Kidney epithelial cell (primary cell): ENCODE measurements at regions not wholly inside any gene's neighbourhood (a gene's known extent, or its start where the extent isn't known, plus 50 kb on each side); places are given as distances from the start of the nearest gene placed in this dataset.
"Not testable (repeated sequence)": the region's sequence is repeated elsewhere in the genome, so short reads cannot be mapped to it uniquely, and the experiment has no call there.

Source experiments
- DNase-seq: peaks from one replicate; pipeline ENCODE4 v3.0.0-alpha.2; 2010; ENCODE audit warnings: low read depth
- H3K27me3 ChIP-seq: 2 replicates; pipeline ENCODE4 v1.6.0; 2011; ENCODE audit warnings: low read length; ENCODE audit not compliant: control insufficient read depth, insufficient read depth
- H3K36me3 ChIP-seq: 2 replicates; pipeline ENCODE4 v1.5.1; 2011; ENCODE audit warnings: low read length; ENCODE audit not compliant: control insufficient read depth, insufficient read depth
- H3K4me3 ChIP-seq: 2 replicates; pipeline ENCODE4 v1.5.1; 2011; ENCODE audit warnings: low read depth, mild to moderate bottlenecking, control low read depth, low read length

- H3K36me3 ChIP-seq, H3K4me3 ChIP-seq, H3K27me3 ChIP-seq, DNase-seq: not testable (repeated sequence)
Observed at GRCh38 chr2:90290701-90291100, 1599.2 kb downstream of the RPIA start.

- not testable (repeated sequence) for H3K27me3 ChIP-seq, H3K4me3 ChIP-seq, DNase-seq, H3K36me3 ChIP-seq
Observed at GRCh38 chr2:90291168-90291883, 1599.9 kb downstream of the RPIA start.

- H3K4me3 ChIP-seq, DNase-seq, H3K36me3 ChIP-seq, H3K27me3 ChIP-seq: not testable (repeated sequence)
Observed at GRCh38 chr2:90291934-90292333, 1600.5 kb downstream of the RPIA start.

GRCh38 chr2:90292451-90292850 is 1601.0 kb downstream of the RPIA start:
- not testable (repeated sequence) for H3K36me3 ChIP-seq, H3K27me3 ChIP-seq, DNase-seq, H3K4me3 ChIP-seq

GRCh38 chr2:90293224-90293623 is 1601.8 kb downstream of the RPIA start:
- not testable (repeated sequence) for DNase-seq, H3K36me3 ChIP-seq, H3K27me3 ChIP-seq, H3K4me3 ChIP-seq

GRCh38 chr2:90293806-90294205 is 1602.3 kb downstream of the RPIA start:
- H3K36me3 ChIP-seq, DNase-seq, H3K4me3 ChIP-seq, H3K27me3 ChIP-seq: not testable (repeated sequence)

- H3K36me3 ChIP-seq, DNase-seq, H3K4me3 ChIP-seq, H3K27me3 ChIP-seq: not testable (repeated sequence)
Observed at GRCh38 chr2:90295036-90295750, 1603.7 kb downstream of the RPIA start.

GRCh38 chr2:90296484-90296777 is 1605.0 kb downstream of the RPIA start:
- DNase-seq, H3K4me3 ChIP-seq, H3K27me3 ChIP-seq, H3K36me3 ChIP-seq: not testable (repeated sequence)

- not testable (repeated sequence) for H3K36me3 ChIP-seq, H3K27me3 ChIP-seq, H3K4me3 ChIP-seq, DNase-seq
Observed at GRCh38 chr2:90297701-90298100, 1606.2 kb downstream of the RPIA start.

GRCh38 chr2:90298126-90298755 is 1606.8 kb downstream of the RPIA start:
- H3K27me3 ChIP-seq, DNase-seq, H3K4me3 ChIP-seq, H3K36me3 ChIP-seq: not testable (repeated sequence)

GRCh38 chr2:90298983-90299382 is 1607.5 kb downstream of the RPIA start:
- not testable (repeated sequence) for H3K27me3 ChIP-seq, H3K4me3 ChIP-seq, H3K36me3 ChIP-seq, DNase-seq

GRCh38 chr2:90322982-90323381 is 1631.5 kb downstream of the RPIA start:
- peaks cover 11% of the 10 kb centered on the region for H3K27me3 ChIP-seq
- H3K4me3 ChIP-seq, H3K36me3 ChIP-seq, DNase-seq: not testable (repeated sequence)

GRCh38 chr2:90323612-90324558 is 1632.4 kb downstream of the RPIA start:
- not testable (repeated sequence) for H3K36me3 ChIP-seq, DNase-seq
- peaks cover 11% of the 10 kb centered on the region for H3K27me3 ChIP-seq
- peak overlapping the region; percentile 22 for H3K4me3 ChIP-seq

GRCh38 chr2:90324672-90325071 is 1633.2 kb downstream of the RPIA start:
- Histone ChIP-seq H3K27me3 (peaks cover 11% of the 10 kb centered on the region), H3K4me3 (peak overlapping the region; percentile 18)
- not testable (repeated sequence) for DNase-seq, H3K36me3 ChIP-seq
